ENCODE measurements at regions not wholly inside any gene's neighbourhood (a gene's known extent, or its start where the extent isn't known, plus 50 kb on each side); places are given as distances from the start of the nearest gene placed in this dataset.

DNA sequence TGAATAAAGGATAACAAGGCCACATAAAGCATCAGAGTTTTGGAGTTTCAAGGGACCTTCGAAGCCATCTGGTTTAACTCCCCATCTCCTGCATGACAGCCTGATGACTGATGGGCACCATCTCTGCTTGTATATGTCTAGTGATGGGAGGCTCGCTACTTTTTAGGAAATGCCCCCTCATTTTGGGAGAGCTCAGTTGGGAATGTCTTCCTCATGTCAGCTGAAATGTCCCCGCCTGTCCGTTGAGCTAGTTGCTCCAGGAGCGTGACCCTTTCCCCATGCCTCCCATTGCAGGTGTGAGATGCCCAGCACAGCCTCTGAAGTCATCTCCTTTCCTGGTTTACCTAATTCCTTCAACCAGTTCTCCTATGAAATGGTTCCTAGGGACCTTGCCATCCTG, 69.6 kb upstream of the CAPRIN2 start:
- no peak for DNase-seq (ENCODE audit: extremely low read depth, low read depth)
- no peak overlapping the region for H3K4me3 ChIP-seq (replicated peaks; ENCODE audit: low read depth, low read length)
- TF ChIP-seq, protein P1, sequence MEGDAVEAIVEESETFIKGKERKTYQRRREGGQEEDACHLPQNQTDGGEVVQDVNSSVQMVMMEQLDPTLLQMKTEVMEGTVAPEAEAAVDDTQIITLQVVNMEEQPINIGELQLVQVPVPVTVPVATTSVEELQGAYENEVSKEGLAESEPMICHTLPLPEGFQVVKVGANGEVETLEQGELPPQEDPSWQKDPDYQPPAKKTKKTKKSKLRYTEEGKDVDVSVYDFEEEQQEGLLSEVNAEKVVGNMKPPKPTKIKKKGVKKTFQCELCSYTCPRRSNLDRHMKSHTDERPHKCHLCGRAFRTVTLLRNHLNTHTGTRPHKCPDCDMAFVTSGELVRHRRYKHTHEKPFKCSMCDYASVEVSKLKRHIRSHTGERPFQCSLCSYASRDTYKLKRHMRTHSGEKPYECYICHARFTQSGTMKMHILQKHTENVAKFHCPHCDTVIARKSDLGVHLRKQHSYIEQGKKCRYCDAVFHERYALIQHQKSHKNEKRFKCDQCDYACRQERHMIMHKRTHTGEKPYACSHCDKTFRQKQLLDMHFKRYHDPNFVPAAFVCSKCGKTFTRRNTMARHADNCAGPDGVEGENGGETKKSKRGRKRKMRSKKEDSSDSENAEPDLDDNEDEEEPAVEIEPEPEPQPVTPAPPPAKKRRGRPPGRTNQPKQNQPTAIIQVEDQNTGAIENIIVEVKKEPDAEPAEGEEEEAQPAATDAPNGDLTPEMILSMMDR (IDR thresholded peaks at IDR 0.05; ENCODE audit: low read depth, low read length, missing control alignments), result no peak

- TF ChIP-seq, protein P1 (IDR thresholded peaks at IDR 0.05; ENCODE audit: low read depth, low read length, missing control alignments), result no peak
- DNase-seq (ENCODE audit: extremely low read depth, low read depth), result no peak
- H3K4me3 ChIP-seq (replicated peaks; ENCODE audit: low read depth, low read length), result no peak overlapping the region
Observed at GRCh38 chr12:30823764-30824163, 69.0 kb upstream of the CAPRIN2 start.

GRCh38 chr12:30823156-30823699, 68.5 kb upstream of the CAPRIN2 start:
- TF ChIP-seq, protein P1 (IDR thresholded peaks at IDR 0.05; ENCODE audit: low read depth, low read length, missing control alignments), result no peak
- DNase-seq (ENCODE audit: extremely low read depth, low read depth), result no peak
- no peak overlapping the region; the same call in 1 of the 2 replicates for H3K4me3 ChIP-seq (replicated peaks; ENCODE audit: low read depth, low read length)

- H3K4me3 ChIP-seq (replicated peaks; ENCODE audit: low read depth, low read length), result peak overlapping the region; percentile 23
- TF ChIP-seq, protein P1 (IDR thresholded peaks at IDR 0.05; ENCODE audit: low read depth, low read length, missing control alignments), result no peak
- no peak for DNase-seq (ENCODE audit: extremely low read depth, low read depth)
Observed at GRCh38 chr12:30822385-30823155, 67.8 kb upstream of the CAPRIN2 start.

- no peak overlapping the region for H3K4me3 ChIP-seq (replicated peaks; ENCODE audit: low read depth, low read length)
- DNase-seq (ENCODE audit: extremely low read depth, low read depth), result no peak
- TF ChIP-seq, protein P1 (IDR thresholded peaks at IDR 0.05; ENCODE audit: low read depth, low read length, missing control alignments), result no peak
Observed at GRCh38 chr12:30820406-30820946, 65.7 kb upstream of the CAPRIN2 start.

- TF ChIP-seq, protein P1 (IDR thresholded peaks at IDR 0.05; ENCODE audit: low read depth, low read length, missing control alignments), result no peak
- no peak overlapping the region for H3K4me3 ChIP-seq (replicated peaks; ENCODE audit: low read depth, low read length)
- no peak for DNase-seq (ENCODE audit: extremely low read depth, low read depth)
Observed at GRCh38 chr12:30818562-30818961, 63.8 kb upstream of the CAPRIN2 start.

All from HFF-Myc (cell line).